Renal pelvis (tissue), 1 donor: ENCODE measurements at regions not wholly inside any gene's neighbourhood (a gene's known extent, or its start where the extent isn't known, plus 50 kb on each side); places are given as distances from the start of the nearest gene placed in this dataset.

Source experiments
- DNase-seq: peaks from one replicate; pipeline ENCODE4 v3.0.0-alpha.2; 2013

GRCh38 chr3:124542214-124542869, 187.9 kb upstream of the UMPS start:
- no peak for DNase-seq

- no peak for DNase-seq
These were observed 184.4 kb upstream of the UMPS start for GRCh38 chr3:124545891-124546290.

GRCh38 chr3:124552224-124552623, 178.0 kb upstream of the UMPS start:
- no peak for DNase-seq

- DNase-seq = no peak
These were observed 177.1 kb upstream of the UMPS start for GRCh38 chr3:124553178-124553577.

GRCh38 chr3:124556636-124557035, 173.6 kb upstream of the UMPS start:
- no peak for DNase-seq

- no peak for DNase-seq
These were observed 172.6 kb upstream of the UMPS start for GRCh38 chr3:124557433-124558232.

GRCh38 chr3:124558991-124559845, 171.0 kb upstream of the UMPS start:
- DNase-seq = peak; percentile 61

- peak; percentile 72 for DNase-seq
These were observed 170.2 kb upstream of the UMPS start for GRCh38 chr3:124559846-124560574.

- DNase-seq = no peak
These were observed 169.5 kb upstream of the UMPS start for GRCh38 chr3:124560666-124561215.

- no peak for DNase-seq
These were observed 167.5 kb upstream of the UMPS start for GRCh38 chr3:124562769-124563168.

- no peak for DNase-seq
These were observed 166.9 kb upstream of the UMPS start for GRCh38 chr3:124563376-124563775.

- DNase-seq = peak; percentile 82
These were observed 165.2 kb upstream of the UMPS start for GRCh38 chr3:124565013-124565412.

- DNase-seq = no peak
These were observed 164.7 kb upstream of the UMPS start for GRCh38 chr3:124565551-124565950.

- DNase-seq = no peak
These were observed 163.6 kb upstream of the UMPS start for GRCh38 chr3:124566701-124567100.

- no peak for DNase-seq
These were observed 163.1 kb upstream of the UMPS start for GRCh38 chr3:124567179-124567578.

- no peak for DNase-seq
These were observed 160.5 kb upstream of the UMPS start for GRCh38 chr3:124569761-124570160.

- no peak for DNase-seq
These were observed 160.0 kb upstream of the UMPS start for GRCh38 chr3:124570232-124570631.

GRCh38 chr3:124572851-124573405, 157.3 kb upstream of the UMPS start:
- DNase-seq = no peak

- DNase-seq = no peak
These were observed 156.2 kb upstream of the UMPS start for GRCh38 chr3:124574012-124574411.

GRCh38 chr3:124576565-124577493, 153.4 kb upstream of the UMPS start:
- DNase-seq = no peak
